ENCODE measurements at regions not wholly inside any gene's neighbourhood (a gene's known extent, or its start where the extent isn't known, plus 50 kb on each side); places are given as distances from the start of the nearest gene placed in this dataset.

- TF ChIP-seq CHD7 (IDR thresholded peaks at IDR 0.05; ENCODE audit: insufficient replicate concordance, low read length) (no peak), MAFK (IDR thresholded peaks at IDR 0.05; ENCODE audit: low read depth, low read length) (peak; percentile 37; the same call in 1 of the 2 replicates)
Measured at GRCh38 chrX:9352243-9352642, 112.6 kb upstream of the TBL1X start (continued).
